ENCODE measurements at regions not wholly inside any gene's neighbourhood (a gene's known extent, or its start where the extent isn't known, plus 50 kb on each side); places are given as distances from the start of the nearest gene placed in this dataset.

DNA sequence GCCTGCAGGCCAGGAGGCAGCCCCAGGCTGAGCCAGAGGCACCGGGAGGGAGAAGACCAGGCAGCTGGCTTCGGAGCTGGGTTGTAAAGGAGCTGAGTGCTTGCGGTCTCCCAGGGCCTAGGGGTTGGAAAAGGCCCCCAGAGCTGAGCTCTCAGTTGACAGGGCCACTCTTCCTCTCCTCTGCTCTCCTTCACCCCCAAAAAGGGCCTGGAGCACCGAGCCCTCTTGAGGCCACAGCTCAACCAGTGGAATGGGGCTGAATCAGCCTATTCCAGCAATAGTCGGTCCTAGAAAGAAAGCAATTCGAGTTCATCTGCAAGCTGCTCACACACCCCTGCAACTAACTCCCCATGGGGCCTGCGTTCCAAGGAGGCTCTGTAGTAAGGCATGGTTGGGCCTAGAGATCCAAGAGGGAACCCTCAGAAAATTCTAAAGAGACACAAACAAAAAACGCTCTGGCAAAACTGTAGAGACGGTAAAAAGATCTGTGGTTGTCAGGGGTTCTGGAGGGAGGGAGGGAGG lies 205.0 kb downstream of the BUD13 start:
- Histone ChIP-seq H3K36me3 (ENCODE audit: low read depth, missing control alignments) (no peaks in the 10 kb centered on the region), H3K27ac (no peak overlapping the region), H3K27me3 (no peaks in the 10 kb centered on the region), H3K9me3 (no peaks in the 10 kb centered on the region), H3K4me1 (no peaks in the 10 kb centered on the region), H3K4me3 (no peak overlapping the region)
- TF ChIP-seq POLR2A (IDR thresholded peaks at IDR 0.05): no peak
- TF ChIP-seq, protein P1, sequence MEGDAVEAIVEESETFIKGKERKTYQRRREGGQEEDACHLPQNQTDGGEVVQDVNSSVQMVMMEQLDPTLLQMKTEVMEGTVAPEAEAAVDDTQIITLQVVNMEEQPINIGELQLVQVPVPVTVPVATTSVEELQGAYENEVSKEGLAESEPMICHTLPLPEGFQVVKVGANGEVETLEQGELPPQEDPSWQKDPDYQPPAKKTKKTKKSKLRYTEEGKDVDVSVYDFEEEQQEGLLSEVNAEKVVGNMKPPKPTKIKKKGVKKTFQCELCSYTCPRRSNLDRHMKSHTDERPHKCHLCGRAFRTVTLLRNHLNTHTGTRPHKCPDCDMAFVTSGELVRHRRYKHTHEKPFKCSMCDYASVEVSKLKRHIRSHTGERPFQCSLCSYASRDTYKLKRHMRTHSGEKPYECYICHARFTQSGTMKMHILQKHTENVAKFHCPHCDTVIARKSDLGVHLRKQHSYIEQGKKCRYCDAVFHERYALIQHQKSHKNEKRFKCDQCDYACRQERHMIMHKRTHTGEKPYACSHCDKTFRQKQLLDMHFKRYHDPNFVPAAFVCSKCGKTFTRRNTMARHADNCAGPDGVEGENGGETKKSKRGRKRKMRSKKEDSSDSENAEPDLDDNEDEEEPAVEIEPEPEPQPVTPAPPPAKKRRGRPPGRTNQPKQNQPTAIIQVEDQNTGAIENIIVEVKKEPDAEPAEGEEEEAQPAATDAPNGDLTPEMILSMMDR (IDR thresholded peaks at IDR 0.05): no peak
- intact Hi-C loops (cut with DNase I; ENCODE audit: low total_unique reads): no loop called here
- WGBS, 2 donors: 75 to 77% methylated on average over 9 of the region's 9 CpGs
- DNase-seq: no peak

DNA sequence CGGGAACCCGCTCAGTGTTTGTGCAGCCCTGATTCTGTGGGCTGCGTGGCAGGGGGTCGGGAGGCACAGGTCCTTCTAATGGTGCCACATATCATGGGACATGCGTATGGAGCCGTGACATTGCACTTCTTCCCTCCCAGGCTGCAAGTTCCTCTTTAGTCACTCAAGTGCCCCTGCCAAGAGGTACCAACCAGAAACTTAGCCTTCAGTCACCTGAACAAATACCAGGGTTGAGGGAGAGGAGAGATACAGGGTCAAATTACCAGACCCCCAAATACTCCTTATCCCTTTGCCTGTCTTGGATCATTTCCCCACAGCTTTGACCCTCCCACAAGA lies 209.1 kb downstream of the BUD13 start:
- no peaks in the 10 kb centered on the region for H3K27me3 ChIP-seq
- no peak overlapping the region for H3K4me3 ChIP-seq
- 89 to 93% methylated on average over 3 to 6 of the region's 6 CpGs for WGBS, 2 donors
- H3K4me1 ChIP-seq: no peaks in the 10 kb centered on the region
- H3K36me3 ChIP-seq (ENCODE audit: low read depth, missing control alignments): no peaks in the 10 kb centered on the region
- H3K9me3 ChIP-seq: no peaks in the 10 kb centered on the region
- TF ChIP-seq, protein P1 (IDR thresholded peaks at IDR 0.05): no peak
- TF ChIP-seq POLR2A (IDR thresholded peaks at IDR 0.05): no peak
- intact Hi-C loops (cut with DNase I; ENCODE audit: low total_unique reads): no loop called here
- no peak for DNase-seq
- no peak overlapping the region for H3K27ac ChIP-seq

DNA sequence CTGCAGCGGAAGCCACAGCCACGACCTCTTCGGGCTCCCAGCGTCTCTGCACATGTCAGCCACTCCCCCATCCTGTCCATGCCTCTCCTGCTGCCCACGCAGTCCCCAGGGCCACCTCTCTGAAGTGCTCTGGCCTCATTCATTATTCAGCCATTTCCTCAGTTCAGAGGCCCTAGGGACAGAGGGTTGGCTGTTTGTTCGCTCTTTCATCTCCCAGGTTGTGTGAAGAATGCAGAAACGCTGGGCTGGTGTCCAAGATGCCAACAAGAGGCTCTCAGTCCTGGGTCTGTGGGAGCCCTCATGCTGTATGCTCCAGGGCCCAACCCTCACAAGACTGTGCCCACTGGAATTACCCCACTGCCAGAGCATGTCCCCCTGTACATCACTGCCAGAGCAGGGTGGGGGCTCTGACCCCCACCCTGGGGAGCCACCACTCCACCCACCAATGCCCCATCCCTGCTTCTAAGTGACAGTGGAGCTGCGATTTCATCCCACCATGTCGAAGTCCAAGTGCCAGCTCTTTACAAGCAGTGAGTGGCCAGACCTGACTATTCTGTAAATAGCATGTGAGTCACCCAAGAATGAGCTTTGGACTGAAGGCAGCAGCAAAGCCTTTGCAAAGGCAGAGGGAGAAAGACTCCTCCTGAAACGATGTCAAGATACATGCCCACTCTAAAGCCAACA lies 209.6 kb downstream of the BUD13 start:
- no peaks in the 10 kb centered on the region for H3K27me3 ChIP-seq
- TF ChIP-seq, protein P1 (IDR thresholded peaks at IDR 0.05): no peak
- no peak for TF ChIP-seq POLR2A (IDR thresholded peaks at IDR 0.05)
- intact Hi-C loops (cut with DNase I; ENCODE audit: low total_unique reads): no loop called here
- no peak overlapping the region for H3K27ac ChIP-seq
- H3K4me1 ChIP-seq: no peaks in the 10 kb centered on the region
- DNase-seq: peak; percentile 60
- H3K36me3 ChIP-seq (ENCODE audit: low read depth, missing control alignments): no peaks in the 10 kb centered on the region
- no peak overlapping the region for H3K4me3 ChIP-seq
- H3K9me3 ChIP-seq: no peaks in the 10 kb centered on the region
- WGBS, 2 donors: 59 to 70% methylated on average over 9 to 10 of the region's 10 CpGs

DNA sequence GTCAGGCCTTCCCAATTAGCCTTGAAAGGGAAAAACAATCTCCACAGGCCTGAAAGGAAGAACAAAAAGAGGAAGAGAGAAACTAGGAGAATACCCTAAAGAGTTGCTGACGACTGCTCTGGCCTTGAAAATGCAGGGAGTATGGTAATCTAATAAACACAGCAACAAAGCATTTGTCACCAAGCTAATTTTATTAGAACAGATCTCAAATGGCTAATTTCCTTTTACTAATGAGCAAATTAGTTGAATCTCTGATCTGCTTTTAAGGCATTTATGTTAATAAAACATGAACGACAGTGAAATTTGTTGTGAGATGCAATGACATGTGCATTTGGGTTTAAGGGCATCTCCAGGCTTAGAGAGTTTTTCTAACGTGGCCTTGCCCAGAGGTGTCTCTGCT lies 212.2 kb downstream of the BUD13 start:
- Histone ChIP-seq H3K4me3 (no peak overlapping the region), H3K4me1 (no peaks in the 10 kb centered on the region), H3K9me3 (no peaks in the 10 kb centered on the region), H3K27me3 (no peaks in the 10 kb centered on the region), H3K36me3 (ENCODE audit: low read depth, missing control alignments) (no peaks in the 10 kb centered on the region), H3K27ac (no peak overlapping the region)
- TF ChIP-seq, protein P1 (IDR thresholded peaks at IDR 0.05): no peak
- TF ChIP-seq POLR2A (IDR thresholded peaks at IDR 0.05): no peak
- intact Hi-C loops (cut with DNase I; ENCODE audit: low total_unique reads): no loop called here
- DNase-seq: no peak
- 55 to 59% methylated on average over 3 of the region's 3 CpGs for WGBS, 2 donors
